ENCODE measurements at regions not wholly inside any gene's neighbourhood (a gene's known extent, or its start where the extent isn't known, plus 50 kb on each side); places are given as distances from the start of the nearest gene placed in this dataset.

DNA sequence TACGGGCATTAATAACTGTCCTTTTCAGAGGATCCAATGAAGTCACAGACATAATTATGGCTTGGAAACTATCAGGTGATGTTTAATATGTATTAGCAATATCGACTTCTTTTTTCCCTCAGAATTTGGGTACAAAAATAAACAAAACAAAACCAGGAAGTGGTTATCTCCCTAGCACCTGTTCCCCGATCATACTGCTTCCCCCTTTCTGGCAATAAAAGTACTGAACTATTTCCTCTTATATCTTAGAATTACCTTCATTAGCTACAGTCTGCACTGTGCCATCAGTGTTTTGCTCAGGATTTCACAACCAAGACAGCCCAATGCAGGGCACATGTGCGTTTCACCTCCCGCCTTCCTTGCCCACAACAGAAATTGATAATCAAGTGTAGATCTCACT, 216.9 kb upstream of the BTBD3 start:
- TF ChIP-seq, protein P1, sequence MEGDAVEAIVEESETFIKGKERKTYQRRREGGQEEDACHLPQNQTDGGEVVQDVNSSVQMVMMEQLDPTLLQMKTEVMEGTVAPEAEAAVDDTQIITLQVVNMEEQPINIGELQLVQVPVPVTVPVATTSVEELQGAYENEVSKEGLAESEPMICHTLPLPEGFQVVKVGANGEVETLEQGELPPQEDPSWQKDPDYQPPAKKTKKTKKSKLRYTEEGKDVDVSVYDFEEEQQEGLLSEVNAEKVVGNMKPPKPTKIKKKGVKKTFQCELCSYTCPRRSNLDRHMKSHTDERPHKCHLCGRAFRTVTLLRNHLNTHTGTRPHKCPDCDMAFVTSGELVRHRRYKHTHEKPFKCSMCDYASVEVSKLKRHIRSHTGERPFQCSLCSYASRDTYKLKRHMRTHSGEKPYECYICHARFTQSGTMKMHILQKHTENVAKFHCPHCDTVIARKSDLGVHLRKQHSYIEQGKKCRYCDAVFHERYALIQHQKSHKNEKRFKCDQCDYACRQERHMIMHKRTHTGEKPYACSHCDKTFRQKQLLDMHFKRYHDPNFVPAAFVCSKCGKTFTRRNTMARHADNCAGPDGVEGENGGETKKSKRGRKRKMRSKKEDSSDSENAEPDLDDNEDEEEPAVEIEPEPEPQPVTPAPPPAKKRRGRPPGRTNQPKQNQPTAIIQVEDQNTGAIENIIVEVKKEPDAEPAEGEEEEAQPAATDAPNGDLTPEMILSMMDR (IDR thresholded peaks at IDR 0.05; ENCODE audit: poor library complexity, severe bottlenecking) = no peak
- TF ChIP-seq EZH2 (IDR thresholded peaks at IDR 0.05; ENCODE audit: borderline replicate concordance, insufficient read depth, low read length, poor library complexity, severe bottlenecking) (no peak), TAF1 (IDR thresholded peaks at IDR 0.05; ENCODE audit: low read depth) (no peak), RAD21 (conservative IDR thresholded peaks at IDR 0.05) (no peak), MXI1 (conservative IDR thresholded peaks at IDR 0.05; ENCODE audit: poor library complexity, severe bottlenecking) (no peak), POLR2AphosphoS5 (IDR thresholded peaks at IDR 0.05) (no peak), EP300 (conservative IDR thresholded peaks at IDR 0.05; ENCODE audit: poor library complexity, severe bottlenecking) (no peak), SMC3 (conservative IDR thresholded peaks at IDR 0.05; ENCODE audit: poor library complexity) (no peak)

Data from neural cell (in vitro differentiated cells).